ENCODE measurements at regions not wholly inside any gene's neighbourhood (a gene's known extent, or its start where the extent isn't known, plus 50 kb on each side); places are given as distances from the start of the nearest gene placed in this dataset.
A peak's percentile ranks its signal among the peaks of the same experiment; 100 is the strongest.

DNA sequence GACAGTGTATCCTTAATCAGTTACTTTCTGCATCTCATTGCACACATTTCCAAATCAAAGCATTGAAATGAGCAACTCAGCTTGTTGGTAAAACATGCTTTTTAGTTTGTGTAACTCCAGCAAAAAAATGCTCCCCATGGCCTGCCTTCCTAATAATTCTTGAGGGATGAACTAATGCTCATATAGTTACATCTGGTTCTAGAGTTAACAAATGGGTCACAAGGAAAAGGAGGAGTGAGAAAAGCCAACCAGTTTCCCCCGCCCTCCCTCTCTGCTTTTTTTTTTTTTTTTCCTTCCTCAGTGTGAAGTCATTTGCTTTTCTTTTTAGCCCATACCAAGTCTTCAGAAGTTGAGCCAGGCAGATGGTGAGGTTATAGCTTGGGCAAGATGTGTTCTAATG lies 231.7 kb downstream of the MTX2 start:
- Histone ChIP-seq H3K9me3 (no peaks in the 10 kb centered on the region), H3K4me1 (peaks cover 0 to under 1% (median 0%) of the 10 kb centered on the region in 4 donors), H3K27me3 (peaks cover 0 to 14% (median 0%) of the 10 kb centered on the region in 3 donors), H3K27ac (no peak overlapping the region), H3K4me3 (no peak overlapping the region), H3K36me3 (no peaks in the 10 kb centered on the region)
- TF ChIP-seq POLR2A (IDR thresholded peaks at IDR 0.05) = no peak
- TF ChIP-seq EP300 (IDR thresholded peaks at IDR 0.05) = no peak
- no peak for TF ChIP-seq POLR2AphosphoS5 (IDR thresholded peaks at IDR 0.05)
- TF ChIP-seq, protein P1, sequence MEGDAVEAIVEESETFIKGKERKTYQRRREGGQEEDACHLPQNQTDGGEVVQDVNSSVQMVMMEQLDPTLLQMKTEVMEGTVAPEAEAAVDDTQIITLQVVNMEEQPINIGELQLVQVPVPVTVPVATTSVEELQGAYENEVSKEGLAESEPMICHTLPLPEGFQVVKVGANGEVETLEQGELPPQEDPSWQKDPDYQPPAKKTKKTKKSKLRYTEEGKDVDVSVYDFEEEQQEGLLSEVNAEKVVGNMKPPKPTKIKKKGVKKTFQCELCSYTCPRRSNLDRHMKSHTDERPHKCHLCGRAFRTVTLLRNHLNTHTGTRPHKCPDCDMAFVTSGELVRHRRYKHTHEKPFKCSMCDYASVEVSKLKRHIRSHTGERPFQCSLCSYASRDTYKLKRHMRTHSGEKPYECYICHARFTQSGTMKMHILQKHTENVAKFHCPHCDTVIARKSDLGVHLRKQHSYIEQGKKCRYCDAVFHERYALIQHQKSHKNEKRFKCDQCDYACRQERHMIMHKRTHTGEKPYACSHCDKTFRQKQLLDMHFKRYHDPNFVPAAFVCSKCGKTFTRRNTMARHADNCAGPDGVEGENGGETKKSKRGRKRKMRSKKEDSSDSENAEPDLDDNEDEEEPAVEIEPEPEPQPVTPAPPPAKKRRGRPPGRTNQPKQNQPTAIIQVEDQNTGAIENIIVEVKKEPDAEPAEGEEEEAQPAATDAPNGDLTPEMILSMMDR (IDR thresholded peaks at IDR 0.05) = no peak
- 50 to 72% (median 59%) methylated on average over 1 of the region's 1 CpG for WGBS, 5 donors
- DNase-seq = peak in 1 of 2 donors; percentile 63
- intact Hi-C loops (cut with DNase I; ENCODE audit: low total_unique reads) = no loop called here

DNA sequence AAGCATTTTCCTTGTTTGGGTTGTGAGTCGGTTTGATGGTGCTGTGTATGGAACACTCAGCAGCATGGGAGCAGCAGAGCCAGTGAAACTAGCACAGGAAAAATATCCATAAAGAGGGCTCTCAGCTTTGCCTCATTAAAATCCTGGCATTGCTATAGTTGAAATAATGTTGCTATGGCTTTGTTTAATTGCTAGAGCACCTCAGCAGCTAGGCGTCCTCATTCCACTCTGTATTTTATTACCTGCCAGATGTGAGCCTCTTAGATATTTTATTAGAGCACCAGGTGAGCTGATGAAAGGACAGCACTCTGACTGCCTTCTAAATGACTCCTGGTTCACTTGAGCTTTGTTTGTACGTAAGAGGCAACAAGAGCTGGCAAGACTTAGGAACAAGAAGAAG lies 232.4 kb downstream of the MTX2 start:
- no peaks in the 10 kb centered on the region for H3K4me1 ChIP-seq
- H3K9me3 ChIP-seq = no peaks in the 10 kb centered on the region
- no peak overlapping the region for H3K27ac ChIP-seq
- whole genome bisulfite sequencing, 5 donors = 63 to 69% (median 67%) methylated on average over 3 of the region's 3 CpGs
- peaks cover 0 to 14% (median 0%) of the 10 kb centered on the region in 3 donors for H3K27me3 ChIP-seq
- H3K4me3 ChIP-seq = no peak overlapping the region
- TF ChIP-seq POLR2AphosphoS5 (IDR thresholded peaks at IDR 0.05) = no peak
- no peak for TF ChIP-seq POLR2A (IDR thresholded peaks at IDR 0.05)
- TF ChIP-seq, protein P1 (IDR thresholded peaks at IDR 0.05) = no peak
- no peak for TF ChIP-seq EP300 (IDR thresholded peaks at IDR 0.05)
- no peak for DNase-seq
- intact Hi-C loops (cut with DNase I; ENCODE audit: low total_unique reads) = no loop called here
- no peaks in the 10 kb centered on the region for H3K36me3 ChIP-seq

DNA sequence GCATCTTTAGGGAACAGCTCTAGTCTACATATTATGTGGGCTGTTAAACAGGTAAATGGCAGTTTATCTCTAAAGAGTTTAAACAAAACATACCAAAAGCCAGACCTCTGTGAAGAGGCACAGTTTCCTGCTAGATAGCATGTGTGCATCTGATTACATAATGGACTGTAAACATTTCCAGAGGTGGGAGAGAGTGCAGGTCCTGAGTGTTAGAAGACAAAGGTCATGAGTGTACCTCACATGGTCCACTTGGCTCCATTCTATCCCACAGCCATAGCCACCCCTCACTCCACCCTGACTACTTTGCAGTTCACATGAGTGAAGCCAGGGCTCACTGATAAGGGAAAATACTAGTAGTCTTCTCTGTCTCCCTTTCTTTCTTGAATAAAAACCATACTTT lies 233.4 kb downstream of the MTX2 start:
- H3K4me3 ChIP-seq = no peak overlapping the region
- DNase-seq = no peak
- H3K4me1 ChIP-seq = no peaks in the 10 kb centered on the region
- no peak overlapping the region for H3K27ac ChIP-seq
- H3K27me3 ChIP-seq = peaks cover 0 to 14% (median 0%) of the 10 kb centered on the region in 3 donors
- intact Hi-C loops (cut with DNase I; ENCODE audit: low total_unique reads) = no loop called here
- H3K9me3 ChIP-seq = no peaks in the 10 kb centered on the region
- TF ChIP-seq, protein P1 (IDR thresholded peaks at IDR 0.05) = no peak
- TF ChIP-seq POLR2A (IDR thresholded peaks at IDR 0.05) = no peak
- TF ChIP-seq POLR2AphosphoS5 (IDR thresholded peaks at IDR 0.05) = no peak
- TF ChIP-seq EP300 (IDR thresholded peaks at IDR 0.05) = no peak
- H3K36me3 ChIP-seq = no peaks in the 10 kb centered on the region

DNA sequence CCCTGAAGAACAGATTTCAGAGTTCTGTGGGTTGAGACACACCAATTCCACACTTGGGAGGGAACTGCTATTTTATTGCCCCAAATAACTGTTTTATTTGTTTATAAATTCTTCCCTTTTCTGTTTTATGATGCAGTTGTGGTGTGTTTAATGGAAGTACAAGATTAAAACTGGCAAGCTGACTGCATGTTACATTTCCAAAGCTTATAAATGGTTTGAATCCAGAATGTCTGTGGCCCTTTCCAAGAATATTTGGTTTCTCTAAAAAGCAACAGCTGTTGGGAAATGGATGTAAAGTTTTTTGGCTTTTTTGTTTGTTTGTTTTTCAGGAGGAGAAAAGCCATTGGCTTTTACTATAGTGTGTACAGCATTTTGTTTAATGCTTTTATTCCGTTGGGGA lies 234.5 kb downstream of the MTX2 start:
- no peaks in the 10 kb centered on the region for H3K9me3 ChIP-seq
- 45 to 59% (median 54%) methylated on average over 1 of the region's 1 CpG for WGBS, 5 donors
- H3K27me3 ChIP-seq = peaks cover 0 to 7% (median 0%) of the 10 kb centered on the region in 3 donors
- DNase-seq = peak in 1 of 2 donors; percentile 60
- no peak overlapping the region for H3K27ac ChIP-seq
- no peak for TF ChIP-seq EP300 (IDR thresholded peaks at IDR 0.05)
- TF ChIP-seq, protein P1 (IDR thresholded peaks at IDR 0.05) = no peak
- TF ChIP-seq POLR2AphosphoS5 (IDR thresholded peaks at IDR 0.05) = no peak
- no peak for TF ChIP-seq POLR2A (IDR thresholded peaks at IDR 0.05)
- no peaks in the 10 kb centered on the region for H3K4me1 ChIP-seq
- intact Hi-C loops (cut with DNase I; ENCODE audit: low total_unique reads) = no loop called here
- no peak overlapping the region for H3K4me3 ChIP-seq
- no peaks in the 10 kb centered on the region for H3K36me3 ChIP-seq

Data from stomach (tissue), 8 donors.